ENCODE measurements at regions not wholly inside any gene's neighbourhood (a gene's known extent, or its start where the extent isn't known, plus 50 kb on each side); places are given as distances from the start of the nearest gene placed in this dataset.
"Not testable (repeated sequence)": the region's sequence is repeated elsewhere in the genome, so short reads cannot be mapped to it uniquely, and the experiment has no call there.

DNA sequence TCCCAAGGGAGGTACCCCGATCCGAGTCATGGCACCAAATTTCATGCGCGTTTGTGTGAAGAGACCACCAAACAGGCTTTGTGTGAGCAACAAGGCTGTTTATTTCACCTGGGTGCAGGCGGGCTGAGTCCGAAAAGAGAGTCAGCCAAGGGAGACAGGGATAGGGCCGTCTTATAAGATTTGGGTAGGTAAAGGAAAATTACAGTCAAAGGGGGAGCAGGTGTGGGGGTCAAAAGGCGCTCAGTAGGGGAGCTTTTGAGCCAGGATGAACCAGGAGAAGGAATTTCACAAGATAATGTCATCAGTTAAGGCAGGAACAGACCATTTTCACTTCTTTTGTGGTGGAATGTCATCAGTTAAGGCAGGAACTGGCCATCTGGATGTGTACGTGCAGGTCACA is 1104.1 kb downstream of the OLFM4 start:
- H3K4me3 ChIP-seq; H3K9ac ChIP-seq (ENCODE audit: insufficient read depth in 1 of 2, low read length in 2 of 2); H3K36me3 ChIP-seq (ENCODE audit: control insufficient read depth in 4 of 4, insufficient read depth in 4 of 4, low read length in 4 of 4); H3K27ac ChIP-seq (ENCODE audit: low read depth in 1 of 2, low read length in 1 of 2); DNase-seq; H3K4me1 ChIP-seq (ENCODE audit: control insufficient read depth in 5 of 5, insufficient read depth in 5 of 5, low read length in 5 of 5); H3K27me3 ChIP-seq (ENCODE audit: control insufficient read depth in 3 of 3, insufficient read depth in 3 of 3, low read length in 2 of 3); H3K9me3 ChIP-seq (ENCODE audit: control insufficient read depth in 4 of 4, insufficient read depth in 3 of 4, low read length in 3 of 4); ATAC-seq (ENCODE audit: insufficient read depth, low FRiP score): not testable (repeated sequence)
- 85 to 88% methylated on average over 9 of the region's 9 CpGs for WGBS, 2 donors

DNA sequence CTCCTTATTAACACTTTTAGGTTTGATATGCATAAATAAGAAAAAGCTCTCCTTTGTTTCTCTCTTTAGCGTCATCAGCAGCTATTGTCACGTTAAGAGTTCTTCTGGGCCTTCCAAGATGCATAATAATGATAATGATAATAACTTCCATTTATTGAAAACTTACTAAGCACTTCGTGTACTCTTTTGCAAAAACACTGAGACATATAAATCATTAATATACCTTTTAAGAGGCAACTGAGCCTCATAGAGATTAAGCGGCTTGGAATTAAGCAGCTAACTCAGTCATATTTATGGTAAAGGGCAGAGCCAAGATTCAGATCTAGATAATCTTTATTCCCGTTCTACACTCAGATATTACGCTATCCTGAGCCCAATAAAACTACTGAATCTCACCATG is 1105.1 kb downstream of the OLFM4 start:
- H3K27me3 ChIP-seq (ENCODE audit: control insufficient read depth in 3 of 3, insufficient read depth in 3 of 3, low read length in 2 of 3) = no peaks in the 10 kb centered on the region
- peaks cover 0 to 4% (median 0%) of the 10 kb centered on the region in 4 donors for H3K9me3 ChIP-seq (ENCODE audit: control insufficient read depth in 4 of 4, insufficient read depth in 3 of 4, low read length in 3 of 4)
- DNase-seq = no peak
- ATAC-seq (ENCODE audit: insufficient read depth, low FRiP score) = no peak
- no peaks in the 10 kb centered on the region for H3K36me3 ChIP-seq (ENCODE audit: control insufficient read depth in 4 of 4, insufficient read depth in 4 of 4, low read length in 4 of 4)
- no peak overlapping the region for H3K4me3 ChIP-seq
- WGBS, 2 donors = 70 to 78% methylated on average over 6 of the region's 6 CpGs
- no peak overlapping the region for H3K27ac ChIP-seq (ENCODE audit: low read depth in 1 of 2, low read length in 1 of 2)
- TF ChIP-seq, protein P1, sequence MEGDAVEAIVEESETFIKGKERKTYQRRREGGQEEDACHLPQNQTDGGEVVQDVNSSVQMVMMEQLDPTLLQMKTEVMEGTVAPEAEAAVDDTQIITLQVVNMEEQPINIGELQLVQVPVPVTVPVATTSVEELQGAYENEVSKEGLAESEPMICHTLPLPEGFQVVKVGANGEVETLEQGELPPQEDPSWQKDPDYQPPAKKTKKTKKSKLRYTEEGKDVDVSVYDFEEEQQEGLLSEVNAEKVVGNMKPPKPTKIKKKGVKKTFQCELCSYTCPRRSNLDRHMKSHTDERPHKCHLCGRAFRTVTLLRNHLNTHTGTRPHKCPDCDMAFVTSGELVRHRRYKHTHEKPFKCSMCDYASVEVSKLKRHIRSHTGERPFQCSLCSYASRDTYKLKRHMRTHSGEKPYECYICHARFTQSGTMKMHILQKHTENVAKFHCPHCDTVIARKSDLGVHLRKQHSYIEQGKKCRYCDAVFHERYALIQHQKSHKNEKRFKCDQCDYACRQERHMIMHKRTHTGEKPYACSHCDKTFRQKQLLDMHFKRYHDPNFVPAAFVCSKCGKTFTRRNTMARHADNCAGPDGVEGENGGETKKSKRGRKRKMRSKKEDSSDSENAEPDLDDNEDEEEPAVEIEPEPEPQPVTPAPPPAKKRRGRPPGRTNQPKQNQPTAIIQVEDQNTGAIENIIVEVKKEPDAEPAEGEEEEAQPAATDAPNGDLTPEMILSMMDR (IDR thresholded peaks at IDR 0.05; ENCODE audit: control extremely low read depth, extremely low read depth) = no peak
- H3K9ac ChIP-seq (ENCODE audit: insufficient read depth in 1 of 2, low read length in 2 of 2) = no peak overlapping the region
- no peaks in the 10 kb centered on the region for H3K4me1 ChIP-seq (ENCODE audit: control insufficient read depth in 5 of 5, insufficient read depth in 5 of 5, low read length in 5 of 5)

DNA sequence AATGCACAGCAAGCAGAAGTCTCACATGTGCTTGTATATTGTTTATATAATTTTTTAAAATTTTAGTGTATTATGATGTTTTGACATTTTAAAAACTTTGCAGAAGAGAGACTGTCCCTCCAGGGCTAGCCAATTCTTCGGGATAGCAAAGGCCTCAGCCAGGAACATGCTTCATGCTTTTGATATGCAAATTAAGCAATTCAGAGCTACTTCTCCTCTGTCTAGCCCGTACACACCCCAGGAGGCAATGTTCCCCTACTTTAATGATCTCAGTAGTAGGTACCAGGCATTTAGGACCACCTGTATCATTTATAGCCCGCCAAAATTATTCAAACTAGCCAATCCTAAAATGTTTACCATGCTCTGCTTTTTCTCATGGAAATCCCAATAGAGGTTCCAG is 1116.2 kb downstream of the OLFM4 start:
- WGBS, 2 donors = 60 to 76% methylated on average over 3 of the region's 3 CpGs
- ATAC-seq (ENCODE audit: insufficient read depth, low FRiP score) = no peak
- Histone ChIP-seq H3K4me3 (no peak overlapping the region), H3K9me3 (ENCODE audit: control insufficient read depth in 4 of 4, insufficient read depth in 3 of 4, low read length in 3 of 4) (no peaks in the 10 kb centered on the region), H3K4me1 (ENCODE audit: control insufficient read depth in 5 of 5, insufficient read depth in 5 of 5, low read length in 5 of 5) (no peaks in the 10 kb centered on the region), H3K27ac (ENCODE audit: low read depth in 1 of 2, low read length in 1 of 2) (no peak overlapping the region), H3K27me3 (ENCODE audit: control insufficient read depth in 3 of 3, insufficient read depth in 3 of 3, low read length in 2 of 3) (no peaks in the 10 kb centered on the region), H3K9ac (ENCODE audit: insufficient read depth in 1 of 2, low read length in 2 of 2) (no peak overlapping the region), H3K36me3 (ENCODE audit: control insufficient read depth in 4 of 4, insufficient read depth in 4 of 4, low read length in 4 of 4) (no peaks in the 10 kb centered on the region)
- DNase-seq = no peak
- TF ChIP-seq, protein P1 (IDR thresholded peaks at IDR 0.05; ENCODE audit: control extremely low read depth, extremely low read depth) = no peak

DNA sequence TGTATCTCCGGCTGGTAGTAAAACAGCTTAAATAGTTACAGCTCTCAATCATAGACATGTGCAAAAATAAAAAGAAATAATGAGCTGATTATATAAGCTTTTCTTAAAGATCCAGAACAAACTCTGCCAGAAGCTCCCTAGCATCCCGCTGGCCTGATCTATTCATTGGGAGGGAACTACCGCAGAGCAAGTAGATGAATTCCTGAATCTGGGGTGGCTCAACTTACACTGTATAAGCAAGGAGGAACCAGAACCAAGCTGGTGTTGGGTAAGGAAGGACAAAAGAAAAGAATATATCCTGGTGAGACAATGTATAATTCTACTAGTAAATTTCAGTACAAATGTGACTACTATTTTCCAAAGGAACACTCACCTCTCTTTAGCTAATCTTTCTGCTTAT is 1122.2 kb downstream of the OLFM4 start:
- no peaks in the 10 kb centered on the region for H3K9me3 ChIP-seq (ENCODE audit: control insufficient read depth in 4 of 4, insufficient read depth in 3 of 4, low read length in 3 of 4)
- TF ChIP-seq, protein P1 (IDR thresholded peaks at IDR 0.05; ENCODE audit: control extremely low read depth, extremely low read depth) = no peak
- ATAC-seq (ENCODE audit: insufficient read depth, low FRiP score) (no peak), DNase-seq (no peak)
- H3K4me1 ChIP-seq (ENCODE audit: control insufficient read depth in 5 of 5, insufficient read depth in 5 of 5, low read length in 5 of 5) = no peaks in the 10 kb centered on the region
- no peaks in the 10 kb centered on the region for H3K36me3 ChIP-seq (ENCODE audit: control insufficient read depth in 4 of 4, insufficient read depth in 4 of 4, low read length in 4 of 4)
- no peak overlapping the region for H3K9ac ChIP-seq (ENCODE audit: insufficient read depth in 1 of 2, low read length in 2 of 2)
- no peaks in the 10 kb centered on the region for H3K27me3 ChIP-seq (ENCODE audit: control insufficient read depth in 3 of 3, insufficient read depth in 3 of 3, low read length in 2 of 3)
- no peak overlapping the region for H3K4me3 ChIP-seq
- WGBS, 2 donors = 93% methylated on average over 3 of the region's 3 CpGs
- no peak overlapping the region for H3K27ac ChIP-seq (ENCODE audit: low read depth in 1 of 2, low read length in 1 of 2)

Data from lung (tissue), 11 donors.